Type B pancreatic cell (in vitro differentiated cells): ENCODE measurements at regions not wholly inside any gene's neighbourhood (a gene's known extent, or its start where the extent isn't known, plus 50 kb on each side); places are given as distances from the start of the nearest gene placed in this dataset.

Experiments used
- DNase-seq: peaks from one replicate; pipeline ENCODE4 v3.0.0; 2021; ENCODE audit warnings: mixed read lengths; ENCODE audit not compliant: unreplicated experiment; ENCODE audit errors: extremely low spot score
- H3K27ac Mint-ChIP-seq: 2 replicates; pipeline ENCODE4 v1.8.0; 2021; ENCODE audit warnings: mild to moderate bottlenecking, mixed read lengths
- H3K27me3 Mint-ChIP-seq: 2 replicates; pipeline ENCODE4 v1.8.0; 2021; ENCODE audit warnings: mixed read lengths
- H3K36me3 Mint-ChIP-seq: 2 replicates; pipeline ENCODE4 v1.8.0; 2021; ENCODE audit warnings: mixed read lengths
- H3K4me1 Mint-ChIP-seq: one replicate; pipeline ENCODE4 v1.8.0; 2021; ENCODE audit warnings: mixed read lengths; ENCODE audit not compliant: unreplicated experiment
- H3K4me3 Mint-ChIP-seq: 2 replicates; pipeline ENCODE4 v1.8.0; 2021; ENCODE audit warnings: mild to moderate bottlenecking, mixed read lengths
- H3K9me3 Mint-ChIP-seq: 2 replicates; pipeline ENCODE4 v1.8.0; 2021; ENCODE audit warnings: mixed read lengths
- CTCF ChIP-seq: fragments of 200-600 bp; sonication (generic); conservative IDR thresholded peaks from 2 replicates; pipeline ENCODE4 v1.5.0; 2021; ENCODE audit warnings: antibody characterized with exemption, mild to moderate bottlenecking

GRCh38 chr17:71464241-71464640, 656.6 kb upstream of the SOX9 start:
- no peak for DNase-seq
- Mint-ChIP-seq H3K9me3 (peaks cover 7% of the 10 kb centered on the region), H3K27me3 (peaks cover 5% of the 10 kb centered on the region), H3K36me3 (no peaks in the 10 kb centered on the region), H3K4me3 (no peak overlapping the region), H3K27ac (no peak overlapping the region), H3K4me1 (no peaks in the 10 kb centered on the region)
- no peak for TF ChIP-seq CTCF

- H3K27ac Mint-ChIP-seq: no peak overlapping the region
- peaks cover 7% of the 10 kb centered on the region for H3K9me3 Mint-ChIP-seq
- H3K4me1 Mint-ChIP-seq: no peaks in the 10 kb centered on the region
- H3K4me3 Mint-ChIP-seq: no peak overlapping the region
- DNase-seq: no peak
- TF ChIP-seq CTCF: no peak
- peaks cover 5% of the 10 kb centered on the region for H3K27me3 Mint-ChIP-seq
- no peaks in the 10 kb centered on the region for H3K36me3 Mint-ChIP-seq
These were observed 656.1 kb upstream of the SOX9 start for GRCh38 chr17:71464751-71465150.

- Mint-ChIP-seq H3K27me3 (peaks cover 5% of the 10 kb centered on the region), H3K4me1 (peaks cover 6% of the 10 kb centered on the region), H3K36me3 (no peaks in the 10 kb centered on the region), H3K27ac (no peak overlapping the region), H3K9me3 (peaks cover 7% of the 10 kb centered on the region), H3K4me3 (no peak overlapping the region)
- DNase-seq: no peak
- TF ChIP-seq CTCF: no peak
These were observed 653.1 kb upstream of the SOX9 start for GRCh38 chr17:71467719-71468118.

GRCh38 chr17:71470062-71470461, 650.8 kb upstream of the SOX9 start:
- TF ChIP-seq CTCF: no peak
- Mint-ChIP-seq H3K9me3 (no peaks in the 10 kb centered on the region), H3K4me1 (peaks cover 6% of the 10 kb centered on the region), H3K4me3 (no peak overlapping the region), H3K36me3 (no peaks in the 10 kb centered on the region), H3K27me3 (peaks cover 13% of the 10 kb centered on the region), H3K27ac (no peak overlapping the region)
- no peak for DNase-seq

- Mint-ChIP-seq H3K4me1 (peaks cover 6% of the 10 kb centered on the region), H3K4me3 (no peak overlapping the region)
- TF ChIP-seq CTCF: peak; percentile 87
These were observed 647.7 kb upstream of the SOX9 start for GRCh38 chr17:71472809-71473789.

More at GRCh38 chr17:71472809-71473789, 647.7 kb upstream of the SOX9 start:
- H3K36me3 Mint-ChIP-seq: no peaks in the 10 kb centered on the region
- no peak overlapping the region for H3K27ac Mint-ChIP-seq
- no peak for DNase-seq
- peaks cover 10% of the 10 kb centered on the region for H3K27me3 Mint-ChIP-seq
- H3K9me3 Mint-ChIP-seq: no peaks in the 10 kb centered on the region
